ENCODE measurements at regions not wholly inside any gene's neighbourhood (a gene's known extent, or its start where the extent isn't known, plus 50 kb on each side); places are given as distances from the start of the nearest gene placed in this dataset.

DNA sequence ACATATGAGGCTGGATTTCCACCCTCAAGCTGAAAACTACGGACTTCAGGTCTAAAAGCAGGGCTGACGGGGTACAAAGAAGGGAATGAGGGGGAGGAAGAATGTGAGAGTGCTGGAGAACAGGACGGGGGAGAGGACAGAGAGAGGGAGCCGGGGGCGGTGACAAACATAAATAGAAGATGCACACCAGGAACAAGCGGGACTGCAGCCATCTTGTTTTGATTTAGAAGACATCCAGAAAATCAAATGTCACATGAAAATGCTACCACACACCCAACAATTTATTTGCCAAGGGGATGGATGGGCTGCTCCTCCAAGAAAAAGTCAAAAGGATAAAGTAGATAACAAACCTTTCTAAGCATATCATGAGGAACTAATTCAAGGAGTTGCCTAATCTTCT lies 59.2 kb upstream of the FHL2 start:
- intact Hi-C loops (cut with micrococcal nuclease): no loop called here
- DNase-seq (no peak), ATAC-seq (no peak)
- Histone ChIP-seq H3K36me3 (ENCODE audit: low read depth, low read length) (no peaks in the 10 kb centered on the region), H3F3A (ENCODE audit: low read length, unreplicated experiment) (no peaks in the 10 kb centered on the region), H2AFZ (ENCODE audit: low read length) (no peak overlapping the region), H3K9me2 (replicated peaks; ENCODE audit: low read length) (no peaks in the 10 kb centered on the region), H3K4me3 (ENCODE audit: low read length) (no peak overlapping the region), H3K79me2 (ENCODE audit: low read length) (no peaks in the 10 kb centered on the region), H3K4me2 (ENCODE audit: low read length) (no peak overlapping the region), H4K20me1 (ENCODE audit: low read length) (no peaks in the 10 kb centered on the region), H3K4me1 (ENCODE audit: insufficient read depth, low read length) (peaks cover 28% of the 10 kb centered on the region), H3K27ac (ENCODE audit: low read length) (no peak overlapping the region), H3K27me3 (ENCODE audit: low read length) (no peaks in the 10 kb centered on the region), H3K9me3 (ENCODE audit: low read length) (no peaks in the 10 kb centered on the region), H3K9ac (ENCODE audit: low read length) (no peak overlapping the region)
- POLR2A ChIA-PET (ENCODE audit: unreplicated experiment): no interaction called here
- BruUV-seq (replicated peaks): no TSS peak
- CTCF ChIA-PET: no interaction called here
- TF ChIP-seq EZH2phosphoT487 (IDR thresholded peaks at IDR 0.05; ENCODE audit: borderline replicate concordance, low read length) (no peak), EZH2 (IDR thresholded peaks at IDR 0.05; ENCODE audit: low read length, unreplicated experiment) (no peak)
- TF ChIP-seq, protein P1, sequence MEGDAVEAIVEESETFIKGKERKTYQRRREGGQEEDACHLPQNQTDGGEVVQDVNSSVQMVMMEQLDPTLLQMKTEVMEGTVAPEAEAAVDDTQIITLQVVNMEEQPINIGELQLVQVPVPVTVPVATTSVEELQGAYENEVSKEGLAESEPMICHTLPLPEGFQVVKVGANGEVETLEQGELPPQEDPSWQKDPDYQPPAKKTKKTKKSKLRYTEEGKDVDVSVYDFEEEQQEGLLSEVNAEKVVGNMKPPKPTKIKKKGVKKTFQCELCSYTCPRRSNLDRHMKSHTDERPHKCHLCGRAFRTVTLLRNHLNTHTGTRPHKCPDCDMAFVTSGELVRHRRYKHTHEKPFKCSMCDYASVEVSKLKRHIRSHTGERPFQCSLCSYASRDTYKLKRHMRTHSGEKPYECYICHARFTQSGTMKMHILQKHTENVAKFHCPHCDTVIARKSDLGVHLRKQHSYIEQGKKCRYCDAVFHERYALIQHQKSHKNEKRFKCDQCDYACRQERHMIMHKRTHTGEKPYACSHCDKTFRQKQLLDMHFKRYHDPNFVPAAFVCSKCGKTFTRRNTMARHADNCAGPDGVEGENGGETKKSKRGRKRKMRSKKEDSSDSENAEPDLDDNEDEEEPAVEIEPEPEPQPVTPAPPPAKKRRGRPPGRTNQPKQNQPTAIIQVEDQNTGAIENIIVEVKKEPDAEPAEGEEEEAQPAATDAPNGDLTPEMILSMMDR (conservative IDR thresholded peaks at IDR 0.05; ENCODE audit: low read depth, low read length): no peak

DNA sequence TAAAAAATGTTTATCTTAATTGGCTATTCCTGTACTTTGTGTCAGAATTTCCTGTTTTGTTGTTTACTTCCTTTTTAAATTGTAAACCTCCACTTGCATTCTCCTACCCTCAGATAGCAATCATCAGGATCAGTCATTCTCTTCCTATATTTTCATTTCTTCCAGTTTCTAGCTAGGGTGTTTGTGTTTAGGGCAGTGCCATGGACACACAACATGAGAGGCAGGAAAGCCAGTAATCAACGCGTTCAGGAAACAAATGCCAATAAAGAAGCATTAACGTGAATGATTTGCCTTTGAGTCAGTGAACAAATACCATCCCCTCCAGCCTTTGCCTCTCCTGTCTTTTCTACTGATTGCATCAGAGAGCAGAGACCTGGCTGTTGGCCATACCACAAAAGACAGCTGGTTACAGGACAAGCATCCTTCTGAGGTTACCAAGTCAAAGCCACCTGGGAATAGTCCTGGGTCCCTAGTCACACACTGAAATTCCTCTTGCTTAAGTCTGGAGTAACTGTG lies 56.7 kb upstream of the FHL2 start:
- ChIA-PET POLR2A (ENCODE audit: unreplicated experiment) (interaction anchor here (0.5 to 1.0 kb wide), 5 partner anchors 46 to 454 kb away, joined by 3 to 6 read pairs (median 3); no protein-coding TSS in a partner anchor), CTCF (interaction anchor here (0.7 to 0.9 kb wide), 2 partner anchors 52 to 65 kb away, joined by 5 read pairs; no protein-coding TSS in a partner anchor)
- ATAC-seq (peak; percentile 84), DNase-seq (peak; percentile 100)
- Histone ChIP-seq H3K27me3 (ENCODE audit: low read length) (no peaks in the 10 kb centered on the region), H2AFZ (ENCODE audit: low read length) (no peak overlapping the region), H3K4me2 (ENCODE audit: low read length) (peak overlapping the region; percentile 76), H3K9me2 (replicated peaks; ENCODE audit: low read length) (no peaks in the 10 kb centered on the region), H3K4me1 (ENCODE audit: insufficient read depth, low read length) (peaks cover 28% of the 10 kb centered on the region), H3K27ac (ENCODE audit: low read length) (peak overlapping the region; percentile 96), H3K9ac (ENCODE audit: low read length) (peak overlapping the region; percentile 76), H3K79me2 (ENCODE audit: low read length) (no peaks in the 10 kb centered on the region), H4K20me1 (ENCODE audit: low read length) (no peaks in the 10 kb centered on the region), H3K36me3 (ENCODE audit: low read depth, low read length) (no peaks in the 10 kb centered on the region), H3K9me3 (ENCODE audit: low read length) (no peaks in the 10 kb centered on the region), H3F3A (ENCODE audit: low read length, unreplicated experiment) (no peaks in the 10 kb centered on the region), H3K4me3 (ENCODE audit: low read length) (peak overlapping the region; percentile 28; the same call in 1 of the 2 replicates)
- intact Hi-C loops (cut with micrococcal nuclease): loop anchor here (1.0 to 2.0 kb wide), 5 partner anchors 38 to 66 kb away; no protein-coding TSS in a partner anchor
- no TSS peak for BruUV-seq (replicated peaks)
- TF ChIP-seq, protein P1 (conservative IDR thresholded peaks at IDR 0.05; ENCODE audit: low read depth, low read length): no peak

DNA sequence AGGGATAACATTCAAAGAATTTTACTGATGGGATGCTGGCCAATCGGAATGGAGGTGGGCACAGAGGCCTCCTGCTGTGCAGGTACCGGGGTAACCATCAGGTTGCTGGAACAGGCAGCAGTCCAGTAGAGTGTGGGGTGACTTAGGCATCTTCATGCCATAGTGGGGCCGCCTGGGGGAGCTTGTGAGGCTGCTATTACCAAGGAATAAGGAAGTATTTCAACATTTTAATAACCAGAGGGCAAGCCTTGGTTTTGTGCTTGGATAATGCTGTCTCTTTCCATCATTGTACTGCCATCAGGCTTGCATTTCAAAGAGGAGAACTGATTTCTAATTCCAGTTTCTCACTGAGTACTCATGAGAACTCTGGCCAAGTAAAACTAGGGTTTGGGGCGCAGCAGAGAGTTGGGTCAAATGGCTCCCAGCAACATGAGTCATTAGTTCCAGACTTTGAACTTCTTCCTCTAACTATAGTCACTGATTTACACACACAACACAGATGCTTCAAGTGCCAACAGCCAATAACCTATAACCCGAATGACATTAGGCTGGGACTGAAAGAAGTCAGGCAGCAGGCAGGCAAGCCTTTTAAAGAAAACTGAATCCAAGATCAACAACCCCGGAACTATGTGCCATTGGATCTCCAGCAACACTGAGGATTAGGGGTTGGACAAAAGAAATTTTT lies 56.1 kb upstream of the FHL2 start:
- H3K9ac ChIP-seq (ENCODE audit: low read length): peak overlapping the region; percentile 76
- ChIA-PET POLR2A (ENCODE audit: unreplicated experiment) (interaction anchor here (0.8 kb wide), 1 partner anchor 63 kb away, joined by 3 read pairs; no protein-coding TSS in a partner anchor), CTCF (no interaction called here)
- TSS peak; percentile 93 for BruUV-seq (replicated peaks)
- no peaks in the 10 kb centered on the region for H3K27me3 ChIP-seq (ENCODE audit: low read length)
- no peaks in the 10 kb centered on the region for H3K79me2 ChIP-seq (ENCODE audit: low read length)
- peak overlapping the region; percentile 96 for H3K27ac ChIP-seq (ENCODE audit: low read length)
- no peaks in the 10 kb centered on the region for H3K9me3 ChIP-seq (ENCODE audit: low read length)
- H3K4me3 ChIP-seq (ENCODE audit: low read length): peak overlapping the region; percentile 28; the same call in 1 of the 2 replicates
- 0 out of 2 replicates have a peak overlapping the region, but pooled peaks have one; percentile 15 for H2AFZ ChIP-seq (ENCODE audit: low read length)
- ATAC-seq (peak; percentile 70), DNase-seq (peak; percentile 94)
- H3K36me3 ChIP-seq (ENCODE audit: low read depth, low read length): no peaks in the 10 kb centered on the region
- TF ChIP-seq, protein P1 (conservative IDR thresholded peaks at IDR 0.05; ENCODE audit: low read depth, low read length): peak; percentile 65
- TF ChIP-seq EZH2phosphoT487 (IDR thresholded peaks at IDR 0.05; ENCODE audit: borderline replicate concordance, low read length): no peak
- TF ChIP-seq EZH2 (IDR thresholded peaks at IDR 0.05; ENCODE audit: low read length, unreplicated experiment): no peak
- H3K4me2 ChIP-seq (ENCODE audit: low read length): peak overlapping the region; percentile 76
- H4K20me1 ChIP-seq (ENCODE audit: low read length): no peaks in the 10 kb centered on the region
- intact Hi-C loops (cut with micrococcal nuclease): loop anchor here (1.0 to 2.0 kb wide), 5 partner anchors 38 to 66 kb away; no protein-coding TSS in a partner anchor
- H3F3A ChIP-seq (ENCODE audit: low read length, unreplicated experiment): no peaks in the 10 kb centered on the region
- no peaks in the 10 kb centered on the region for H3K9me2 ChIP-seq (replicated peaks; ENCODE audit: low read length)
- H3K4me1 ChIP-seq (ENCODE audit: insufficient read depth, low read length): peaks cover 28% of the 10 kb centered on the region

Data from PC-3 (cell line).